ENCODE measurements at regions not wholly inside any gene's neighbourhood (a gene's known extent, or its start where the extent isn't known, plus 50 kb on each side); places are given as distances from the start of the nearest gene placed in this dataset.
A peak's percentile ranks its signal among the peaks of the same experiment; 100 is the strongest.

GRCh38 chr6:71197267-71197666, 91.3 kb upstream of the OGFRL1 start:
- H3K27ac Mint-ChIP-seq, result no peak overlapping the region
- H3K9me3 Mint-ChIP-seq, result no peaks in the 10 kb centered on the region
- no peak overlapping the region for H3K4me3 Mint-ChIP-seq
- no peak for DNase-seq
- no peak for ATAC-seq
- H3K4me1 Mint-ChIP-seq, result no peaks in the 10 kb centered on the region
- H3K27me3 Mint-ChIP-seq, result no peaks in the 10 kb centered on the region

- H3K27me3 Mint-ChIP-seq, result no peaks in the 10 kb centered on the region
- no peak overlapping the region for H3K27ac Mint-ChIP-seq
- no peak for DNase-seq
- no peak for ATAC-seq
- no peak overlapping the region for H3K4me3 Mint-ChIP-seq
- H3K9me3 Mint-ChIP-seq, result no peaks in the 10 kb centered on the region
- no peaks in the 10 kb centered on the region for H3K4me1 Mint-ChIP-seq
These were observed 90.8 kb upstream of the OGFRL1 start for GRCh38 chr6:71197780-71198179.

- ATAC-seq, result no peak
- H3K27ac Mint-ChIP-seq, result no peak overlapping the region
- H3K27me3 Mint-ChIP-seq, result no peaks in the 10 kb centered on the region
- H3K4me1 Mint-ChIP-seq, result no peaks in the 10 kb centered on the region
- H3K9me3 Mint-ChIP-seq, result no peaks in the 10 kb centered on the region
- H3K4me3 Mint-ChIP-seq, result no peak overlapping the region
- DNase-seq, result no peak
These were observed 89.7 kb upstream of the OGFRL1 start for GRCh38 chr6:71198908-71199307.

GRCh38 chr6:71199736-71200135, 88.9 kb upstream of the OGFRL1 start:
- DNase-seq (no peak), ATAC-seq (no peak)
- Mint-ChIP-seq H3K27ac (no peak overlapping the region), H3K4me1 (no peaks in the 10 kb centered on the region), H3K4me3 (no peak overlapping the region), H3K27me3 (no peaks in the 10 kb centered on the region), H3K9me3 (no peaks in the 10 kb centered on the region)

GRCh38 chr6:71203206-71203605, 85.4 kb upstream of the OGFRL1 start:
- Mint-ChIP-seq H3K4me1 (no peaks in the 10 kb centered on the region), H3K27me3 (no peaks in the 10 kb centered on the region), H3K27ac (no peak overlapping the region), H3K4me3 (no peak overlapping the region), H3K9me3 (no peaks in the 10 kb centered on the region)
- DNase-seq (no peak), ATAC-seq (no peak)

GRCh38 chr6:71204741-71205140, 83.9 kb upstream of the OGFRL1 start:
- Mint-ChIP-seq H3K4me3 (no peak overlapping the region), H3K27ac (no peak overlapping the region), H3K4me1 (no peaks in the 10 kb centered on the region)

GRCh38 chr6:71205336-71205956, 83.2 kb upstream of the OGFRL1 start:
- H3K9me3 Mint-ChIP-seq, result no peaks in the 10 kb centered on the region
- no peak overlapping the region for H3K27ac Mint-ChIP-seq
- H3K27me3 Mint-ChIP-seq, result no peaks in the 10 kb centered on the region
- no peak for DNase-seq
- no peak for ATAC-seq
- no peaks in the 10 kb centered on the region for H3K4me1 Mint-ChIP-seq
- no peak overlapping the region for H3K4me3 Mint-ChIP-seq

More at GRCh38 chr6:71204741-71205140, 83.9 kb upstream of the OGFRL1 start:
- Mint-ChIP-seq H3K9me3 (no peaks in the 10 kb centered on the region), H3K27me3 (no peaks in the 10 kb centered on the region)
- no peak for DNase-seq
- ATAC-seq, result no peak

GRCh38 chr6:71206089-71206488, 82.5 kb upstream of the OGFRL1 start:
- no peak overlapping the region for H3K4me3 Mint-ChIP-seq
- DNase-seq (no peak), ATAC-seq (no peak)
- no peak overlapping the region for H3K27ac Mint-ChIP-seq
- no peaks in the 10 kb centered on the region for H3K27me3 Mint-ChIP-seq
- no peaks in the 10 kb centered on the region for H3K4me1 Mint-ChIP-seq
- H3K9me3 Mint-ChIP-seq, result no peaks in the 10 kb centered on the region

GRCh38 chr6:71209206-71209605, 79.4 kb upstream of the OGFRL1 start:
- DNase-seq, result no peak
- H3K27me3 Mint-ChIP-seq, result no peaks in the 10 kb centered on the region
- H3K4me1 Mint-ChIP-seq, result no peaks in the 10 kb centered on the region
- H3K4me3 Mint-ChIP-seq, result no peak overlapping the region
- no peaks in the 10 kb centered on the region for H3K9me3 Mint-ChIP-seq
- ATAC-seq, result no peak
- no peak overlapping the region for H3K27ac Mint-ChIP-seq

GRCh38 chr6:71209626-71210025, 79.0 kb upstream of the OGFRL1 start:
- ATAC-seq, result no peak
- Mint-ChIP-seq H3K27me3 (no peaks in the 10 kb centered on the region), H3K4me1 (no peaks in the 10 kb centered on the region), H3K9me3 (no peaks in the 10 kb centered on the region), H3K27ac (no peak overlapping the region), H3K4me3 (no peak overlapping the region)
- DNase-seq, result no peak

- Mint-ChIP-seq H3K27ac (no peak overlapping the region), H3K9me3 (no peaks in the 10 kb centered on the region), H3K27me3 (no peaks in the 10 kb centered on the region), H3K4me1 (no peaks in the 10 kb centered on the region), H3K4me3 (no peak overlapping the region)
- DNase-seq (no peak), ATAC-seq (no peak)
These were observed 76.8 kb upstream of the OGFRL1 start for GRCh38 chr6:71211799-71212198.

- Mint-ChIP-seq H3K4me1 (no peaks in the 10 kb centered on the region), H3K4me3 (no peak overlapping the region), H3K27ac (no peak overlapping the region), H3K27me3 (no peaks in the 10 kb centered on the region), H3K9me3 (no peaks in the 10 kb centered on the region)
- DNase-seq (no peak), ATAC-seq (no peak)
These were observed 68.1 kb upstream of the OGFRL1 start for GRCh38 chr6:71220466-71220865.

GRCh38 chr6:71222671-71223070, 65.9 kb upstream of the OGFRL1 start:
- Mint-ChIP-seq H3K4me1 (peaks cover 6% of the 10 kb centered on the region), H3K27ac (no peak overlapping the region), H3K27me3 (no peaks in the 10 kb centered on the region), H3K9me3 (no peaks in the 10 kb centered on the region), H3K4me3 (no peak overlapping the region)
- ATAC-seq, result no peak
- no peak for DNase-seq

- no peaks in the 10 kb centered on the region for H3K27me3 Mint-ChIP-seq
- no peak for ATAC-seq
- H3K9me3 Mint-ChIP-seq, result no peaks in the 10 kb centered on the region
- H3K27ac Mint-ChIP-seq, result no peak overlapping the region
- H3K4me3 Mint-ChIP-seq, result no peak overlapping the region
- DNase-seq, result no peak
- H3K4me1 Mint-ChIP-seq, result peaks cover 15% of the 10 kb centered on the region
These were observed 64.6 kb upstream of the OGFRL1 start for GRCh38 chr6:71224011-71224410.

GRCh38 chr6:71226151-71226550, 62.5 kb upstream of the OGFRL1 start:
- DNase-seq (no peak), ATAC-seq (no peak)
- Mint-ChIP-seq H3K4me3 (no peak overlapping the region), H3K27me3 (no peaks in the 10 kb centered on the region), H3K4me1 (peaks cover 28% of the 10 kb centered on the region), H3K27ac (no peak overlapping the region), H3K9me3 (no peaks in the 10 kb centered on the region)

GRCh38 chr6:71228461-71229041, 60.1 kb upstream of the OGFRL1 start:
- Mint-ChIP-seq H3K27me3 (no peaks in the 10 kb centered on the region), H3K27ac (peak overlapping the region in 1 of 2 donors; percentile 28), H3K9me3 (no peaks in the 10 kb centered on the region), H3K4me3 (peak overlapping the region; percentile 6 to 47), H3K4me1 (peaks cover 28% of the 10 kb centered on the region)
- DNase-seq, result no peak
- peak; percentile 85 for ATAC-seq

- no peak overlapping the region for H3K27ac Mint-ChIP-seq
- no peak overlapping the region for H3K4me3 Mint-ChIP-seq
- ATAC-seq (no peak), DNase-seq (no peak)
- peaks cover 28% of the 10 kb centered on the region for H3K4me1 Mint-ChIP-seq
- no peaks in the 10 kb centered on the region for H3K9me3 Mint-ChIP-seq
- H3K27me3 Mint-ChIP-seq, result no peaks in the 10 kb centered on the region
These were observed 59.1 kb upstream of the OGFRL1 start for GRCh38 chr6:71229477-71229876.

Measured in stimulated activated naive CD8-positive, alpha-beta T cell treated with anti-CD3 and anti-CD28 coated beads, Interleukin-15, amount 100 ng/mL, for 72 hours (primary cell).